WI38 (cell line): ENCODE measurements at regions not wholly inside any gene's neighbourhood (a gene's known extent, or its start where the extent isn't known, plus 50 kb on each side); places are given as distances from the start of the nearest gene placed in this dataset.

Experiments used
- H3K4me3 ChIP-seq: 2 replicates; pipeline ENCODE4 v1.5.1; 2011; ENCODE audit warnings: low read depth, mild to moderate bottlenecking, control low read depth, low read length
- TF ChIP-seq, protein P1 (sequence below): IDR thresholded peaks from 2 replicates; pipeline ENCODE4 v1.5.1; 2012; ENCODE audit warnings: low read depth, mild to moderate bottlenecking, control low read depth, low read length

DNA sequence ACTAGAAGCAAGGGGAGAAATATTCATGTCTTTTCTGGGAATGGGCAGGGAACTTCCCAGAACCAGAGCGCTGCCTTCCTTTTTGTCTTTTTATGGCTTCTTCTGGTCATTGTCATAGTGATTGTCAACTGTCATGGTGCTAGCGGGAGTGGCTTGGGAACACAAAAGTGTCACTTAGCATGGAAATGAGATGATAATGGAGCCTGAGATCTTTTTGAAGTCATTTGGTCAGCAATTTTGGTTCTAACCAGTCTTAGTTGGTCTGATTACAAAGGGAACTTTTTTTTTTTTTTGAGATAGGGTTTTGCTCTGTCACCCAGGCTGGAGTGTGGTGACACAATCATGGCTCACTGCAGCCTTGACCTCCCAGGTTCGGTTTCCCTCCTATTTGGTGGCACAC, 62.7 kb upstream of the RPH3A start:
- TF ChIP-seq, protein P1, sequence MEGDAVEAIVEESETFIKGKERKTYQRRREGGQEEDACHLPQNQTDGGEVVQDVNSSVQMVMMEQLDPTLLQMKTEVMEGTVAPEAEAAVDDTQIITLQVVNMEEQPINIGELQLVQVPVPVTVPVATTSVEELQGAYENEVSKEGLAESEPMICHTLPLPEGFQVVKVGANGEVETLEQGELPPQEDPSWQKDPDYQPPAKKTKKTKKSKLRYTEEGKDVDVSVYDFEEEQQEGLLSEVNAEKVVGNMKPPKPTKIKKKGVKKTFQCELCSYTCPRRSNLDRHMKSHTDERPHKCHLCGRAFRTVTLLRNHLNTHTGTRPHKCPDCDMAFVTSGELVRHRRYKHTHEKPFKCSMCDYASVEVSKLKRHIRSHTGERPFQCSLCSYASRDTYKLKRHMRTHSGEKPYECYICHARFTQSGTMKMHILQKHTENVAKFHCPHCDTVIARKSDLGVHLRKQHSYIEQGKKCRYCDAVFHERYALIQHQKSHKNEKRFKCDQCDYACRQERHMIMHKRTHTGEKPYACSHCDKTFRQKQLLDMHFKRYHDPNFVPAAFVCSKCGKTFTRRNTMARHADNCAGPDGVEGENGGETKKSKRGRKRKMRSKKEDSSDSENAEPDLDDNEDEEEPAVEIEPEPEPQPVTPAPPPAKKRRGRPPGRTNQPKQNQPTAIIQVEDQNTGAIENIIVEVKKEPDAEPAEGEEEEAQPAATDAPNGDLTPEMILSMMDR, result no peak
- no peak overlapping the region for H3K4me3 ChIP-seq

DNA sequence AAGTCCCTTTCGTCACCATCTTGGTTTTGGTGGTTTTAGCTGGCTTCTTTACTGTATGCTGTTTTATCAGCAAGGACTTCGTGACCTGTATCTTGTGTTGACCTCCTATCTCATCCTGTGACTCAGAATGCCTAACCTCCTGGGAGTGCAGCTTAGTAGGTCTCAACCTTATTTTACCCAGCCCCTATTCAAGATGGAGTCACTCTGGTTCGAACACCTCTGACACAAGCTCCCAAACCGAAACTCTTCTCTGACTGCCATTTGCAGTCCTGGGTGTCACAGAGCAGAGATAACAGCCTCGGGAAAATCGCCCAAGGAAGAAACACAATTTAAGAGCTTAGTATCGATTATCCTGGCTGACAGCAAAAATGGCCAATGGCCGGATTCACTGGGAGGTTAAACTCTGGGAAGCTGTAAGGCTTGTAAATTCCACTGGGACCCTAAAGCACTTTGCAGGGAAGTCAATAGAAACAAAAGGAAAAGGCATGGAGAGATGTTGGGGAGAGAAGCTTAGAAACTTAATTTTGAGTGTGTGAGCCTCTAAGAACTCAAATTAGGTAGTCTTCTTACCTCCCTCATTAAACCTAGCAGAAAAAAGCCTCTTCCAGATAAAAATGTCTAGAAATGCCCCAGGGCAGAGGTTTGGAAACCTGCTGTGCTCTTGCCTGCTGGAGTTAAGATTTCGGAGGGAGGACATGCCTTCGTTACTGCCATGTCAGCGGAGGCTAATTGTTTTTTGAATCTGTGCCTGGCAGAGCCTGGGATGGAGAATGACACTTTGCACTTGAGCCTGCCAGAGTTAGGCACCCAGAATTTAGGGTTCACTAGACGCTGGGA, 56.5 kb upstream of the RPH3A start:
- H3K4me3 ChIP-seq, result no peak overlapping the region
- TF ChIP-seq, protein P1, result no peak

DNA sequence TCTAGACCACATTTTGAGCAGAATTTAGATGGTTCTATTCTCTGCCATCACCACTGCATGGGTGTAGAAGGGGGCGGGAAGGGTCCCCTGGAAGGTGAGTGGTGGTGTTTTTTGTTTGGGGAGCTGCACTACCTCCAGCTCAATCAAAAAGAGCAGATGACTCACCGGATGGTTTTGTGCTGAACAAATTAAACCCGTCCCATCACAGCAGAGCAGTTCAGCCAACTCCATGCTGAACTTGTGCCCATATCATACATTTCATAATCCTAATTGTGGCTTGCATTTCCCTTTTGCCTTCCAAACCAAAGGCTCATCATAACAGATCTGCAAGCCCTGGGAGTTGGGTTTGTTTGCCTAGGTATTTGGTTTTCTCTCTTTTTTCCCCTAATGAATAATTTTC, 53.0 kb upstream of the RPH3A start:
- no peak overlapping the region for H3K4me3 ChIP-seq
- TF ChIP-seq, protein P1, result no peak

DNA sequence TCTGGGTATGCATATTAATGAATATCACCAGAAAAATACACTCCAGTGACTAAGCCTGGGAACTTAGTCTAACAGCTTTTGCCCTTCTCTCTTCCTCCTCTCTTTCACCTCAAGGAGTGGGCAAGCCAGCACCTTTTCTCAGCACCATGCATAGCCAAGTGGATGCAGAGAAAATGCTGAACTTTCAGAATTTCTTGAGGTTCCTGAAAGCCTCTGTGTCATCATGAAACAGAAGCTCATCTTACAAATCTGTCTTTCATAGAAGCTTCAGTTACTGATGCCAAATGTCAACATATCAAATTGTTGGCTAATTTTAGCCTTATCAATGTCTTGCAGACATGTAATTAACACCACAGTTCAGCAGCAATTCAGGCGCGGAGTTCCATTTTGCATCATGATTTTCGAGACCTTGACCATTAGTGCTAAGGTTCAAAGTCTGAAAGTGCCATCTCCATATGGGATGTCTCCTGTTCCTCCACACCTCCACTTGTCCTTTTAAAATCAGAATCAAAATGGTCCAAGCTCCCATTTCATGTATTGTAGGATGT, 51.1 kb upstream of the RPH3A start:
- TF ChIP-seq, protein P1, result no peak
- no peak overlapping the region for H3K4me3 ChIP-seq

DNA sequence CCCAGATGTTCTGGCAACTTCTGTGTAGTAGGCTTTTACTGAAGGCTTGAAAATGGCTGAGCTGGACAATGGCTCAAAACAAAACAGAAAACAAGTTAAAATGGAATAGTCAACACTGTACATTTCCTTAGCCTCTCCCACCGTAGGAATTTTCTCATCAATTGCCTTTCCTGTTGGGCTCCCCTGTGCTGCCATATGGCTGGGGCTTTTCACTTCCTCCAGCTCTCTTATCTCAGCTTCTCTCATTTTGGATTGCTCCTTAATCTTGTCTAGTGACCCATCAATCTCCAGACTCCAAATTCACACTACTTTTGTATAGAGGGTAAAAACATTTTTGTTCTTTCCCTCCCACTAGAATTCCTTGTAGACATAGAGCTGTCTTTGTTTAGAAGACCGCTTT, 50.4 kb upstream of the RPH3A start:
- H3K4me3 ChIP-seq, result no peak overlapping the region
- TF ChIP-seq, protein P1, result no peak
